VCaP (cell line): ENCODE measurements at regions not wholly inside any gene's neighbourhood (a gene's known extent, or its start where the extent isn't known, plus 50 kb on each side); places are given as distances from the start of the nearest gene placed in this dataset.
"Not testable (repeated sequence)": the region's sequence is repeated elsewhere in the genome, so short reads cannot be mapped to it uniquely, and the experiment has no call there.

Experiments used
- H3K27ac ChIP-seq: fragments of 450-650 bp; 2 replicates; pipeline ENCODE4 v1.5.1; 2017
- TF ChIP-seq, protein P1 (sequence below): fragments of 450-650 bp; conservative IDR thresholded peaks from 2 replicates; pipeline ENCODE4 v1.5.1; 2017; ENCODE audit warnings: mild to moderate bottlenecking, moderate library complexity

DNA sequence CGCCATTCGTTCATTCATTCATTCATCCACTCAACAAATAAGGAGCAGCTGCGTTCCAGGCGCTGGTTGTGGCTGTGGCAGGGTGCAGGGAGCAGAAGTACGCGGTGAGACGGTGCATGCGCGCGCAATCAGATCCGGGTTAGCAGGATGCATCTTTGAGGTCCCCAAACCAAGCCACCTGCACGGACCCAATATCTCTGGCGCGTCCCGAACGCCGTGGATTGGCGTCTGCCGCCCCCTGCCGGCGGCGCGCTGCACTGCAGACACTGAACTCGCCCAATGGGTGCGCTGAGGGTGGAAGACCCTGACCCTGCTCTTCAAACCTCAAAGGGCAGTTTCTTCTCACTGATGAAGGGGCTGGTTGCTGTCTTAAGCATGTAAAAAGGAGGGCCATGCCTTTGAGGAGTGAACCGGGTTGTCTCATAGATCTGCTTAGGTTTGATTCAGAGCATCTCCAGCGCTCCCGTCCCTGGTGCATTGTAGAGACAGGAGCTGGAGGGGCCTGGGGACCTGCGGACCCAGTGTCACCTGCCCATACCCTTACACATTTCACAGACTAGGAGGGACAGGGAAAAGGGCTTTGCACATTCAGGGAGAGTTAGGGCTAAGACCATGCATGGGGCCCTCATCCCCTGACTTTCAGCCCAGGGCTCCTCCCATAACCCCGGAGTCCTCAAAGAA is 102.5 kb downstream of the RAMP3 start:
- H3K27ac ChIP-seq, result no peak overlapping the region
- TF ChIP-seq, protein P1, sequence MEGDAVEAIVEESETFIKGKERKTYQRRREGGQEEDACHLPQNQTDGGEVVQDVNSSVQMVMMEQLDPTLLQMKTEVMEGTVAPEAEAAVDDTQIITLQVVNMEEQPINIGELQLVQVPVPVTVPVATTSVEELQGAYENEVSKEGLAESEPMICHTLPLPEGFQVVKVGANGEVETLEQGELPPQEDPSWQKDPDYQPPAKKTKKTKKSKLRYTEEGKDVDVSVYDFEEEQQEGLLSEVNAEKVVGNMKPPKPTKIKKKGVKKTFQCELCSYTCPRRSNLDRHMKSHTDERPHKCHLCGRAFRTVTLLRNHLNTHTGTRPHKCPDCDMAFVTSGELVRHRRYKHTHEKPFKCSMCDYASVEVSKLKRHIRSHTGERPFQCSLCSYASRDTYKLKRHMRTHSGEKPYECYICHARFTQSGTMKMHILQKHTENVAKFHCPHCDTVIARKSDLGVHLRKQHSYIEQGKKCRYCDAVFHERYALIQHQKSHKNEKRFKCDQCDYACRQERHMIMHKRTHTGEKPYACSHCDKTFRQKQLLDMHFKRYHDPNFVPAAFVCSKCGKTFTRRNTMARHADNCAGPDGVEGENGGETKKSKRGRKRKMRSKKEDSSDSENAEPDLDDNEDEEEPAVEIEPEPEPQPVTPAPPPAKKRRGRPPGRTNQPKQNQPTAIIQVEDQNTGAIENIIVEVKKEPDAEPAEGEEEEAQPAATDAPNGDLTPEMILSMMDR, result peak; percentile 100

- no peak overlapping the region for H3K27ac ChIP-seq
- TF ChIP-seq, protein P1, result no peak
Observed at GRCh38 chr7:45267262-45267661, 109.7 kb downstream of the RAMP3 start.

GRCh38 chr7:45268013-45268412 is 110.4 kb downstream of the RAMP3 start:
- no peak overlapping the region for H3K27ac ChIP-seq
- TF ChIP-seq, protein P1, result no peak

DNA sequence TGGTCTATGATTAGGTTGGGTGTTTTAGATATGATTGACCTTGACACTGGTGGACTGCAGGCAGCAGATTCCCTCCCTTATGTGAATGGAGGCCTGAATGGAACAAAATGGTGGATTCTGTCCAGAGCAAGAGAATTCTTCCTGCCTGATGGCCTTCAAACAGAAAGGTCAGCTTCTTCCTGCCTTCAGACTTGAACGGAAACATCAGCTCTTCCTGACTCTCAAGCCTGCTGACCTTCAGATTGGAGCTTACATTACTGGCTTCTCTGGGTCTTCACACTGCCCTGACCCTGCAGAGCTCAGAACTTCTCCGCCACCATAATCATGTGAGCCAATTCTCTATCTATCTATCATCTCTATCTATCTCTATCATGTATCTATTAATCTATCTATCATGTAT is 111.6 kb downstream of the RAMP3 start:
- no peak overlapping the region for H3K27ac ChIP-seq
- TF ChIP-seq, protein P1, result no peak

- H3K27ac ChIP-seq, result no peak overlapping the region
- TF ChIP-seq, protein P1, result no peak
Observed at GRCh38 chr7:45278763-45279398, 121.3 kb downstream of the RAMP3 start.

DNA sequence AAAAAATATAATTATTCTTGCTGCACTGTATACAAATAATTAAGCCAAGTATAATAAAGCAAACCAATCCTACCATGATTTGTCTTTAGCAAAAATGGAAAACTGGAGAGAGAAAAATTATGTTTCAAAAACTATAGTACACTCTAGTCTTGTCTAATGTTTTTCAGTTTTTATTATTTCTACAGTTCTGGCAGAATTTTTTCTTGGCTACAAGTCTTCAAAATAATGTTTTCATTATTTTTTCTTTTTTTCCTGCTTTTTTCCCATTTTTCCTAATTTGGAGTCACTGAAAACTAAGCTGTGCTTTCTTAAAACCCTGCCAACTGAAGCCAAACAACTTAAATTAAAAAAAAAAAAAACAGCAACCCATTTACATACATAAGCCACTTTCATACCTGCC is 132.0 kb downstream of the RAMP3 start:
- H3K27ac ChIP-seq, result not testable (repeated sequence)

DNA sequence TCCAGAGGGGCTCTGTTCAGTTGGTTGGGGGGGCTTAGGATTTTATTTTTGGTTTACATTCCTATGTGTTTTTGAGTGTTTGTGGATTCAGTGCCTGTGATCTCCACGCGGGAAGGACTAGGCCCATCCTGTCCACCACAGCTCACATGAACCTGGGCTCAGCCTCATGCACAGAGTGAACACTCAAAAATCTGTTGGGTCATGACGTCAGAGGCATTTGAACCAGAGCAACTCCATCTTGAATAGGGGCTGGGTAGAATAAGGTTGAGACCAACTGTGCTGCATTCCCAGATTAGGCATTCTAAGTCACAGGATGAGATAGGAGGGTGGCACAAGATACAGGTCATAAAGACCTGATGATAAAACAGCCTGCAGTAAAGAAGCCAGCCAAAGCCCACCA is 133.3 kb downstream of the RAMP3 start:
- TF ChIP-seq, protein P1, result no peak
- H3K27ac ChIP-seq, result no peak overlapping the region

DNA sequence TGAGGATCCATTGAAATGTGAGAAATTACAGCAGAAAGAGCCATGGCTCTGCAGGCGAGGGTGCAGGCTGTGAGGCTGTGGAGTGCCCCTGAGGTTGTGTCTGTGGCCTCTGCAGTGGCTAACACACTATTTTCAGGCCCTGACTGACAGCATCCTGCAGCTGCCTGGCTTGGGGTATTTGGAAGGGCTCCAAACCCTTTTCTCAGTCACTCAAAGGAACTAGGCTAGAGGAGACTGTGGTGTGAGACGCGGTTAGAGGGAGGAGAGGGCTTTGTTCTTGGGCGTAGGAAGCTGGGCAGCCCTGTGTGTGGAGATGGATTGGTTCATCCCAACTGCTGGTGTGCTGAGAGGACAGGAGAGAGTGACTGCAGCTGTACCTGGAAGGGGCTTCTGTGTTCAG is 134.9 kb downstream of the RAMP3 start:
- no peak overlapping the region for H3K27ac ChIP-seq
- TF ChIP-seq, protein P1, result no peak
